ENCODE measurements at regions not wholly inside any gene's neighbourhood (a gene's known extent, or its start where the extent isn't known, plus 50 kb on each side); places are given as distances from the start of the nearest gene placed in this dataset.

DNA sequence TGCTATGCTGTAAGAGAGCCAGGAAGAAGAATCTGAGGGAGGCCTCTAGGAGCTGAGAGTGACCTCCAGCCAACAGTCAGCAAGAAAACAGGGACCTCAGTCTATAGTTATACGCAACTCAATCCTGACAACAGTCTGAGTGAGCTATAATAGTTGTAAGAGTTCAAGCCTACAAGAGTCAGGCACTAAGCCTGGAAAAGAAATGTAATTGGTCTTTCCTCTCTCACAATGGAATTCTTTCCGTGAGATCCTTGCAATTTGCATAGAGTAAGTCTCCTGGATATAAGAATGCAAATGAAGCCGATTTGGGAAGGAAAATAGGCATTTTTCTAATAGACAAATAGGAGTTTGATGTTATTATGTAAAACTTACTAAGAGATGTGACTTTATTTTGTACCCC, 1332.6 kb upstream of the CELF4 start:
- TF ChIP-seq, protein P1, sequence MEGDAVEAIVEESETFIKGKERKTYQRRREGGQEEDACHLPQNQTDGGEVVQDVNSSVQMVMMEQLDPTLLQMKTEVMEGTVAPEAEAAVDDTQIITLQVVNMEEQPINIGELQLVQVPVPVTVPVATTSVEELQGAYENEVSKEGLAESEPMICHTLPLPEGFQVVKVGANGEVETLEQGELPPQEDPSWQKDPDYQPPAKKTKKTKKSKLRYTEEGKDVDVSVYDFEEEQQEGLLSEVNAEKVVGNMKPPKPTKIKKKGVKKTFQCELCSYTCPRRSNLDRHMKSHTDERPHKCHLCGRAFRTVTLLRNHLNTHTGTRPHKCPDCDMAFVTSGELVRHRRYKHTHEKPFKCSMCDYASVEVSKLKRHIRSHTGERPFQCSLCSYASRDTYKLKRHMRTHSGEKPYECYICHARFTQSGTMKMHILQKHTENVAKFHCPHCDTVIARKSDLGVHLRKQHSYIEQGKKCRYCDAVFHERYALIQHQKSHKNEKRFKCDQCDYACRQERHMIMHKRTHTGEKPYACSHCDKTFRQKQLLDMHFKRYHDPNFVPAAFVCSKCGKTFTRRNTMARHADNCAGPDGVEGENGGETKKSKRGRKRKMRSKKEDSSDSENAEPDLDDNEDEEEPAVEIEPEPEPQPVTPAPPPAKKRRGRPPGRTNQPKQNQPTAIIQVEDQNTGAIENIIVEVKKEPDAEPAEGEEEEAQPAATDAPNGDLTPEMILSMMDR (IDR thresholded peaks at IDR 0.05; ENCODE audit: low read depth, low read length, missing input control) = no peak
- no peak for TF ChIP-seq MAX (IDR thresholded peaks at IDR 0.05)

All from liver (tissue), 2 donors.